ENCODE measurements at regions not wholly inside any gene's neighbourhood (a gene's known extent, or its start where the extent isn't known, plus 50 kb on each side); places are given as distances from the start of the nearest gene placed in this dataset.
"Not testable (repeated sequence)": the region's sequence is repeated elsewhere in the genome, so short reads cannot be mapped to it uniquely, and the experiment has no call there.

- peak; percentile 40 for DNase-seq (ENCODE audit: low read depth)
Measured at GRCh38 chr21:28704746-28705145, 287.9 kb downstream of the LTN1 start.

- no peak for DNase-seq (ENCODE audit: low read depth)
Measured at GRCh38 chr21:28703861-28704260, 288.8 kb downstream of the LTN1 start.

GRCh38 chr21:28699596-28700259 is 292.9 kb downstream of the LTN1 start:
- DNase-seq (ENCODE audit: low read depth), result no peak

GRCh38 chr21:28699186-28699585 is 293.5 kb downstream of the LTN1 start:
- no peak for DNase-seq (ENCODE audit: low read depth)

- DNase-seq (ENCODE audit: low read depth), result peak; percentile 47
Measured at GRCh38 chr21:28696844-28697410, 295.8 kb downstream of the LTN1 start.

- DNase-seq (ENCODE audit: low read depth), result no peak
Measured at GRCh38 chr21:28693476-28693875, 299.2 kb downstream of the LTN1 start.

GRCh38 chr21:28690196-28690595 is 302.5 kb downstream of the LTN1 start:
- DNase-seq (ENCODE audit: low read depth), result no peak

GRCh38 chr21:28688381-28688780 is 304.3 kb downstream of the LTN1 start:
- no peak for DNase-seq (ENCODE audit: low read depth)

GRCh38 chr21:28687586-28687985 is 305.1 kb downstream of the LTN1 start:
- DNase-seq (ENCODE audit: low read depth), result peak; percentile 22

GRCh38 chr21:28683982-28684752 is 308.5 kb downstream of the LTN1 start:
- no peak for DNase-seq (ENCODE audit: low read depth)

- DNase-seq (ENCODE audit: low read depth), result not testable (repeated sequence)
Measured at GRCh38 chr21:28682884-28683283, 309.8 kb downstream of the LTN1 start.

- not testable (repeated sequence) for DNase-seq (ENCODE audit: low read depth)
Measured at GRCh38 chr21:28677096-28677495, 315.6 kb downstream of the LTN1 start.

- no peak for DNase-seq (ENCODE audit: low read depth)
Measured at GRCh38 chr21:28675331-28676041, 317.2 kb downstream of the LTN1 start.

- DNase-seq (ENCODE audit: low read depth), result no peak
Measured at GRCh38 chr21:28674763-28675162, 317.9 kb downstream of the LTN1 start.

- peak; percentile 29 for DNase-seq (ENCODE audit: low read depth)
Measured at GRCh38 chr21:28671549-28672195, 321.0 kb downstream of the LTN1 start.

GRCh38 chr21:28669971-28670653 is 322.6 kb downstream of the LTN1 start:
- no peak for DNase-seq (ENCODE audit: low read depth)

GRCh38 chr21:28669321-28669720 is 323.4 kb downstream of the LTN1 start:
- DNase-seq (ENCODE audit: low read depth), result peak; percentile 53

- DNase-seq (ENCODE audit: low read depth), result no peak
Measured at GRCh38 chr21:28663754-28664153, 328.9 kb downstream of the LTN1 start.

GRCh38 chr21:28663111-28663693 is 329.5 kb downstream of the LTN1 start:
- DNase-seq (ENCODE audit: low read depth), result no peak

- no peak for DNase-seq (ENCODE audit: low read depth)
Measured at GRCh38 chr21:28657566-28657965, 335.1 kb downstream of the LTN1 start.

- DNase-seq (ENCODE audit: low read depth), result no peak
Measured at GRCh38 chr21:28655471-28655870, 337.2 kb downstream of the LTN1 start.

Data from renal cortical epithelial cell (primary cell).